ENCODE measurements at regions not wholly inside any gene's neighbourhood (a gene's known extent, or its start where the extent isn't known, plus 50 kb on each side); places are given as distances from the start of the nearest gene placed in this dataset.

DNA sequence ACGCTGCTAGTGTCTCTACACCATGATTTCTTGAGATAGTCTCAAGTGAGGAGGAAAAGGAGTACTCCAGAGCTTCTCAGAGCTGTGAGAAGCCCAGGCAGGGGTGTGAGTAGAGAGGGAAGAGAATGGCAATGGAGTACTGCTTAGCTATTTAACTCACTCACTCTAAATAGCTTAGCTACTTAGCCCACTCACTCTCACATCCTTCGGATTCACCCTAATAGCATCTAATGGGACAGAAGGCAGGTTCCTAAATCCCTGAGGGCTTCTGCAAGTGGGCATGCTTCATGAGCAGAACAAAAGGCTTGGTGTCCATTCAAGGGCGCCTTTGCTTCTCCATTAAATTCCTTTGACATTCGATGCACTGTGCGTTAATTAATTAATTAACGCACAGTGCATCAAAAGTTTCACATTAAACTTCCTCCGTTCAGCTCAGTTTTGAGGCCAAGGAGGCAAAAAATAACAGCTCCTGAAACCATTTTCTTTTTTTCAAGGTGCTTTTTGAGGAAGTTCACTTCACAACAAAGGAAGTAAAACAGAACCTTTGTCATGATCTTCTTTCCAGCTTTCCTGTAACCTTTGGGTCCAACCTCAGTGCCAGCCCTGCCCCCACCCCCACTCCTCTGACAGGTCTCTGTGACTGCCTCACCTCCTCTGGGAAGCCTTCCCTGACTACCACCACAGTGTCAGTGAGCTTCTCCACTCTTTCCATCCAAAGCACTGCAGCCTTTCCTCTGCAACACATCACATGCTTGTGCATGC is 294.0 kb downstream of the SEC61B start:
- POLR2A ChIA-PET = no interaction called here
- TF ChIP-seq, protein P1, sequence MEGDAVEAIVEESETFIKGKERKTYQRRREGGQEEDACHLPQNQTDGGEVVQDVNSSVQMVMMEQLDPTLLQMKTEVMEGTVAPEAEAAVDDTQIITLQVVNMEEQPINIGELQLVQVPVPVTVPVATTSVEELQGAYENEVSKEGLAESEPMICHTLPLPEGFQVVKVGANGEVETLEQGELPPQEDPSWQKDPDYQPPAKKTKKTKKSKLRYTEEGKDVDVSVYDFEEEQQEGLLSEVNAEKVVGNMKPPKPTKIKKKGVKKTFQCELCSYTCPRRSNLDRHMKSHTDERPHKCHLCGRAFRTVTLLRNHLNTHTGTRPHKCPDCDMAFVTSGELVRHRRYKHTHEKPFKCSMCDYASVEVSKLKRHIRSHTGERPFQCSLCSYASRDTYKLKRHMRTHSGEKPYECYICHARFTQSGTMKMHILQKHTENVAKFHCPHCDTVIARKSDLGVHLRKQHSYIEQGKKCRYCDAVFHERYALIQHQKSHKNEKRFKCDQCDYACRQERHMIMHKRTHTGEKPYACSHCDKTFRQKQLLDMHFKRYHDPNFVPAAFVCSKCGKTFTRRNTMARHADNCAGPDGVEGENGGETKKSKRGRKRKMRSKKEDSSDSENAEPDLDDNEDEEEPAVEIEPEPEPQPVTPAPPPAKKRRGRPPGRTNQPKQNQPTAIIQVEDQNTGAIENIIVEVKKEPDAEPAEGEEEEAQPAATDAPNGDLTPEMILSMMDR (IDR thresholded peaks at IDR 0.05; ENCODE audit: control extremely low read depth, extremely low read depth, low read depth, missing control alignments) = no peak

DNA sequence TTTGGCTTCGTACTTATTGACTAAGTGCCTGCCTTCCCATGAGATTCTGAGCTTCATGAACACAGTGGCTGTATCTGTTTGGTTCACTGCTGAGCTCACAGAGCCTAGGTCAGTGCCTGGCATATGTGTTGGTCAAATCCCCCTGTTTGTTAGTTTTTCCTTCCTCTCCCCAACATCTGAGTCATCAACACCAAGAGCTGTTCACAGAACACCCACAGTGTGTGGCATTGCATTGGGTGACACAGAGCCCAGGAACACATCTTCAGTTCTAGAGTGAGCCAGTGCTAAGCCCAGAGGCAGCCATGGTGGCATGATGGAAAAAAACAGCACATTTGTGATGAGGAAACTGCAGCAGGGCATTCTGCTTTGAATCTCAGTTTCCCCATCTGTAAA is 294.6 kb downstream of the SEC61B start:
- ChIA-PET CTCF (interaction anchor here (0.8 to 2.0 kb wide), 3 partner anchors 19 to 285 kb away, joined by 3 to 6 read pairs (median 3); no protein-coding TSS in a partner anchor), POLR2A (no interaction called here)
- DNase-seq (ENCODE audit: extremely low spot score) = no peak
- TF ChIP-seq, protein P1 (IDR thresholded peaks at IDR 0.05; ENCODE audit: control extremely low read depth, extremely low read depth, low read depth, missing control alignments) = no peak

More for the DNA sequence above, 294.0 kb downstream of the SEC61B start:
- CTCF ChIA-PET = interaction anchor here (0.8 to 2.0 kb wide), 5 partner anchors 18 to 285 kb away, joined by 3 to 6 read pairs (median 3); no protein-coding TSS in a partner anchor
- peak; percentile 30 for DNase-seq (ENCODE audit: extremely low spot score)

DNA sequence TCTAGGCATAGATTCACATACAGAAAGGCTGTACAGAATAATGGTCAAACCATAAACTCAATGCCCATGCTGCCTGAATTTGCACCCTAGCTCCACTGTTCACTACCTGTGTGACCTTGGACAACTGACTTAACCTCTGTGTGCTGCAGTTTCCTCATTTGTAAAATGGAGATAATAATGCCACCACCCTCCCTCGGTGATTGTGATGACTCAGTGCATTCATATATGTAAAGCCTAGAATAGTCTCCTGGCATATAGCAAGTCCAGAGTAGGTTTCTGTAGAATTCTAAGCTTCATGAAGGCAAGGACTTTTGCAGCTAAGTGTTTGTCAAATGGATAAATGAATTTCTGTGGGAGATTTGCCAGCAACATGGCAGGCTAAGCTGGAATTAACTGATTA is 297.8 kb upstream of the NR4A3 start:
- CTCF ChIA-PET = interaction anchor here (1.0 to 3.1 kb wide), 4 partner anchors 10 to 83 kb away, joined by 3 to 14 read pairs (median 6); no protein-coding TSS in a partner anchor
- POLR2A ChIA-PET = no interaction called here
- TF ChIP-seq, protein P1 (IDR thresholded peaks at IDR 0.05; ENCODE audit: control extremely low read depth, extremely low read depth, low read depth, missing control alignments) = no peak
- no peak for DNase-seq (ENCODE audit: extremely low spot score)

DNA sequence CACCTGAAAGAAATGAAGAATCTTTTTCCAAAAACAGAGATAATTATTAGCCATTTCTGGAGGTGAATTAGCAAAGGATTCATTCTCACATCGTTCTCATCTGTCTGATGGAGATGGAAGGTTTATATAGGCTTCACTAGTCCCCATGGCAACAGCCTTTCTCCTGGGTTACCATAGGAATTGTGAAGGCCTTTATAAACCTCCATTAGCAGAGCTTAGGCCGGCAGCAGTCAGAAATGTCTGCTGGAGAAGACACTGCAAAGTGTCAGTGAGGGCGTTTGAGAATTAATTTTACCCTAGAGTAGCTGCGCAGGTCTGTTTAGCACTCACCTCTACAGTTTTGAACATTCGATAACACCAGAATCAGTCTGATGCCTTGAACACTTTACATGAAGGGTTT is 290.4 kb upstream of the NR4A3 start:
- TF ChIP-seq, protein P1 (IDR thresholded peaks at IDR 0.05; ENCODE audit: control extremely low read depth, extremely low read depth, low read depth, missing control alignments) = no peak
- CTCF ChIA-PET = interaction anchor here (1.2 to 1.9 kb wide), 2 partner anchors 18 to 29 kb away, joined by 3 to 5 read pairs; no protein-coding TSS in a partner anchor
- POLR2A ChIA-PET = no interaction called here
- no peak for DNase-seq (ENCODE audit: extremely low spot score)

DNA sequence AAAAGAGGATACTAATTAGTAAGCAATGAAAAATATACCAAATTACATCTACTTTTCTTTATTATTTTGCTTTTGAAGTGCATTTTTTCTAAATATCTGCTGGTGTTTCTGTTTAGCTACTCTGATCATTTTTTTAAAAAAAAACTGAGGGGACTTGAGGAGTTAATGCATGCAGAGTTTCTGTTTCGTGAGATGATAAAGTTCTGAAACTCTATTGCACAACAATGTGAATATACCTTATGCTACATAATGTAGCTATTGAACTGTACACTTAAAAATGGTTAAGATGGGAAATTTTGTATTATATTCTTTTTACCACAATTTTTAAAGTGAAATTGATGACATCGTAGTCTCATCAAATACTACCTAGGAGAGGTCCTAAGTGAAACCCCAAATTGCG is 288.3 kb upstream of the NR4A3 start:
- ChIA-PET CTCF (interaction anchor here (0.8 to 2.8 kb wide), 3 partner anchors 11 to 26 kb away, joined by 3 to 13 read pairs (median 3); no protein-coding TSS in a partner anchor), POLR2A (no interaction called here)
- no peak for DNase-seq (ENCODE audit: extremely low spot score)
- TF ChIP-seq, protein P1 (IDR thresholded peaks at IDR 0.05; ENCODE audit: control extremely low read depth, extremely low read depth, low read depth, missing control alignments) = no peak

DNA sequence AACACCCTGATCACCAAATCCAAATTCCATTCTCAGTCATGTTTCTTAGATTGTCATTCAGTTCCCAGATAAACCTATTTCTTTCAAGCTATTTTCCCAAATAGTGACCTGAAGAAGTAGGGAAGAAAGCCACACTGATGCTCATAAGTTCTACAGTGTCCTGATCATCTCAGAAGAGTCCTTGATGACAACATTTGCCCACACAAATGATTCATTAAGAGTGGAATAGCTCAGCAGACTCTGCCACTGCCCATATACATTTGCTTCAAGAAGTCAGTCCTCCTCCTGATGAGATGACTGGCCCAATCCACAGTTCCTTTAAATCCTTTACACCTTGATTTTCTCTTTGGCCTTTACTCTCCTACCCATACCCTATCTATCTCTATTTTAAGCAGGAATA is 283.7 kb upstream of the NR4A3 start:
- ChIA-PET CTCF (interaction anchor here (0.7 to 0.9 kb wide), 2 partner anchors 13 to 17 kb away, joined by 3 read pairs; no protein-coding TSS in a partner anchor), POLR2A (no interaction called here)
- TF ChIP-seq, protein P1 (IDR thresholded peaks at IDR 0.05; ENCODE audit: control extremely low read depth, extremely low read depth, low read depth, missing control alignments) = no peak
- DNase-seq (ENCODE audit: extremely low spot score) = no peak
